C4-2B (cell line): ENCODE measurements at regions not wholly inside any gene's neighbourhood (a gene's known extent, or its start where the extent isn't known, plus 50 kb on each side); places are given as distances from the start of the nearest gene placed in this dataset.

Source experiments
- H3K27ac ChIP-seq: fragments of 450-650 bp; 2 replicates; pipeline ENCODE4 v1.5.1; 2017
- CTCF ChIP-seq: fragments of 450-650 bp; conservative IDR thresholded peaks from 2 replicates; pipeline ENCODE4 v1.5.1; 2017; ENCODE audit warnings: mild to moderate bottlenecking
- ZFX ChIP-seq: fragments of 450-650 bp; IDR thresholded peaks from 2 replicates; pipeline ENCODE4 v1.6.1; 2017

- no peak for TF ChIP-seq CTCF
- no peak for TF ChIP-seq ZFX
- H3K27ac ChIP-seq, result no peak overlapping the region
Observed at GRCh38 chr4:173698557-173699262, 168.7 kb upstream of the HAND2 start.

GRCh38 chr4:173697840-173698239 is 167.8 kb upstream of the HAND2 start:
- H3K27ac ChIP-seq, result no peak overlapping the region
- no peak for TF ChIP-seq ZFX
- no peak for TF ChIP-seq CTCF

GRCh38 chr4:173696551-173696950 is 166.5 kb upstream of the HAND2 start:
- TF ChIP-seq ZFX (no peak), CTCF (no peak)
- H3K27ac ChIP-seq, result no peak overlapping the region

GRCh38 chr4:173696011-173696410 is 166.0 kb upstream of the HAND2 start:
- TF ChIP-seq CTCF (no peak), ZFX (no peak)
- H3K27ac ChIP-seq, result no peak overlapping the region

GRCh38 chr4:173685831-173686210 is 155.8 kb upstream of the HAND2 start:
- TF ChIP-seq CTCF, result no peak
- no peak for TF ChIP-seq ZFX
- H3K27ac ChIP-seq, result no peak overlapping the region

- no peak overlapping the region for H3K27ac ChIP-seq
- TF ChIP-seq CTCF (no peak), ZFX (no peak)
Observed at GRCh38 chr4:173685165-173685830, 155.3 kb upstream of the HAND2 start.

GRCh38 chr4:173684223-173684622 is 154.2 kb upstream of the HAND2 start:
- TF ChIP-seq ZFX, result no peak
- TF ChIP-seq CTCF, result no peak
- H3K27ac ChIP-seq, result no peak overlapping the region
